ENCODE measurements at regions not wholly inside any gene's neighbourhood (a gene's known extent, or its start where the extent isn't known, plus 50 kb on each side); places are given as distances from the start of the nearest gene placed in this dataset.

GRCh38 chr6:21402368-21402767, 191.2 kb upstream of the SOX4 start:
- no peak for TF ChIP-seq CTCF (IDR thresholded peaks at IDR 0.05; ENCODE audit: insufficient read depth, low read length)
- TF ChIP-seq POLR2AphosphoS5 (IDR thresholded peaks at IDR 0.05; ENCODE audit: low read depth), result no peak

All from HL-60 (cell line).